DMS53 (cell line): ENCODE measurements at regions not wholly inside any gene's neighbourhood (a gene's known extent, or its start where the extent isn't known, plus 50 kb on each side); places are given as distances from the start of the nearest gene placed in this dataset.

Experiments
- DNase-seq: peaks from one replicate; lab custom pipeline; 2025; lab: John Stamatoyannopoulos, UW

- no peak for DNase-seq
Observed at GRCh38 chr12:98146487-98146886, 368.9 kb upstream of the TMPO start.

GRCh38 chr12:98149270-98149669, 366.1 kb upstream of the TMPO start:
- DNase-seq = no peak

- DNase-seq = no peak
Observed at GRCh38 chr12:98149691-98150210, 365.6 kb upstream of the TMPO start.

- no peak for DNase-seq
Observed at GRCh38 chr12:98151105-98151590, 364.2 kb upstream of the TMPO start.

GRCh38 chr12:98151984-98152383, 363.4 kb upstream of the TMPO start:
- no peak for DNase-seq

GRCh38 chr12:98154850-98155249, 360.5 kb upstream of the TMPO start:
- peak; percentile 85 for DNase-seq

- DNase-seq = no peak
Observed at GRCh38 chr12:98156697-98157096, 358.7 kb upstream of the TMPO start.

GRCh38 chr12:98162906-98163678, 352.3 kb upstream of the TMPO start:
- DNase-seq = peak; percentile 21

- no peak for DNase-seq
Observed at GRCh38 chr12:98172304-98172703, 343.1 kb upstream of the TMPO start.

- DNase-seq = no peak
Observed at GRCh38 chr12:98172801-98173200, 342.6 kb upstream of the TMPO start.

GRCh38 chr12:98173773-98174427, 341.5 kb upstream of the TMPO start:
- DNase-seq = no peak

- DNase-seq = no peak
Observed at GRCh38 chr12:98174428-98174809, 341.0 kb upstream of the TMPO start.

- no peak for DNase-seq
Observed at GRCh38 chr12:98178126-98178525, 337.3 kb upstream of the TMPO start.

GRCh38 chr12:98179151-98179550, 336.2 kb upstream of the TMPO start:
- DNase-seq = no peak

GRCh38 chr12:98180603-98181002, 334.8 kb upstream of the TMPO start:
- DNase-seq = no peak

- no peak for DNase-seq
Observed at GRCh38 chr12:98182821-98183220, 332.6 kb upstream of the TMPO start.

- no peak for DNase-seq
Observed at GRCh38 chr12:98185606-98186005, 329.8 kb upstream of the TMPO start.

- peak; percentile 75 for DNase-seq
Observed at GRCh38 chr12:98188650-98189077, 326.7 kb upstream of the TMPO start.

GRCh38 chr12:98194591-98194990, 320.8 kb upstream of the TMPO start:
- no peak for DNase-seq

- DNase-seq = peak; percentile 68
Observed at GRCh38 chr12:98198261-98198982, 317.0 kb upstream of the TMPO start.

- no peak for DNase-seq
Observed at GRCh38 chr12:98208816-98209215, 306.6 kb upstream of the TMPO start.

GRCh38 chr12:98211909-98212695, 303.3 kb upstream of the TMPO start:
- peak; percentile 57 for DNase-seq
